ENCODE measurements at regions not wholly inside any gene's neighbourhood (a gene's known extent, or its start where the extent isn't known, plus 50 kb on each side); places are given as distances from the start of the nearest gene placed in this dataset.

GRCh38 chr2:204223544-204223943 is 287.0 kb downstream of the ICOS start:
- TF ChIP-seq, protein P1, sequence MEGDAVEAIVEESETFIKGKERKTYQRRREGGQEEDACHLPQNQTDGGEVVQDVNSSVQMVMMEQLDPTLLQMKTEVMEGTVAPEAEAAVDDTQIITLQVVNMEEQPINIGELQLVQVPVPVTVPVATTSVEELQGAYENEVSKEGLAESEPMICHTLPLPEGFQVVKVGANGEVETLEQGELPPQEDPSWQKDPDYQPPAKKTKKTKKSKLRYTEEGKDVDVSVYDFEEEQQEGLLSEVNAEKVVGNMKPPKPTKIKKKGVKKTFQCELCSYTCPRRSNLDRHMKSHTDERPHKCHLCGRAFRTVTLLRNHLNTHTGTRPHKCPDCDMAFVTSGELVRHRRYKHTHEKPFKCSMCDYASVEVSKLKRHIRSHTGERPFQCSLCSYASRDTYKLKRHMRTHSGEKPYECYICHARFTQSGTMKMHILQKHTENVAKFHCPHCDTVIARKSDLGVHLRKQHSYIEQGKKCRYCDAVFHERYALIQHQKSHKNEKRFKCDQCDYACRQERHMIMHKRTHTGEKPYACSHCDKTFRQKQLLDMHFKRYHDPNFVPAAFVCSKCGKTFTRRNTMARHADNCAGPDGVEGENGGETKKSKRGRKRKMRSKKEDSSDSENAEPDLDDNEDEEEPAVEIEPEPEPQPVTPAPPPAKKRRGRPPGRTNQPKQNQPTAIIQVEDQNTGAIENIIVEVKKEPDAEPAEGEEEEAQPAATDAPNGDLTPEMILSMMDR (conservative IDR thresholded peaks at IDR 0.05; ENCODE audit: low read length), result no peak
- TF ChIP-seq EZH2phosphoT487 (IDR thresholded peaks at IDR 0.05; ENCODE audit: borderline replicate concordance, low read depth, low read length), result no peak
